ENCODE measurements at regions not wholly inside any gene's neighbourhood (a gene's known extent, or its start where the extent isn't known, plus 50 kb on each side); places are given as distances from the start of the nearest gene placed in this dataset.

DNA sequence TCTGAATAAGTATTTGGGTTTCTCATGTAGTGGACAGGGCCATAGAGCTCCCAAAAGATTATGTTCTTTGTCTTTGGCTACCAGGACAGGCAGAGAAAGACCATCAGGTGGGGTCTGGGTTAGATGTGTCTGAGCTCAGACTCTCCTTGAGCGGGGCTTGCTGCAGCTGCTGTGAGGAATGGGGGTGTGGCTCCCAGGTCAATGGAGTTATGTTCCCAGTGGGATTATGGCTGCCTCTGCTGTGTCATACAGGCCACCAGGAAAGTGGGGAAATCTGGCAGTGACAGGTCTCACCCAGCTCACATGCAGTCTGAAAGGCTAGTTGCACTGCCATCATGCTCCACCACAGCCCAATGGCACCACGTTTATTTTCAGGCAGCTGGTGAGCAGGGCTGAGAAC lies 97.0 kb upstream of the FERD3L start:
- TF ChIP-seq CTCF (IDR thresholded peaks at IDR 0.05) (no peak), POLR2A (IDR thresholded peaks at IDR 0.05) (no peak), EP300 (IDR thresholded peaks at IDR 0.05) (no peak)
